Cardiac fibroblast (primary cell): ENCODE measurements at regions not wholly inside any gene's neighbourhood (a gene's known extent, or its start where the extent isn't known, plus 50 kb on each side); places are given as distances from the start of the nearest gene placed in this dataset.
"Not testable (repeated sequence)": the region's sequence is repeated elsewhere in the genome, so short reads cannot be mapped to it uniquely, and the experiment has no call there.

Experiments used
- DNase-seq, 2 donors: peaks; one replicate each; pipeline versions ENCODE4 v3.0.0 to v3.0.0-alpha.2; 2010; ENCODE audit warnings: low read depth in 2 of 2
- H3K4me3 ChIP-seq, 2 donors: replicated peaks in 1 of 2; 1 replicate in 1 of 2; 2 replicates in 1 of 2; pipeline ENCODE4 v1.5.1; 2011; ENCODE audit warnings: low read depth in 2 of 2, low read length in 2 of 2, mild to moderate bottlenecking in 2 of 2, moderate library complexity in 1 of 2
- TF ChIP-seq, protein P1 (sequence below): IDR thresholded peaks from one replicate; pipeline ENCODE4 v1.5.1; 2011; ENCODE audit warnings: low read depth, mild to moderate bottlenecking, low read length, inconsistent platforms

DNA sequence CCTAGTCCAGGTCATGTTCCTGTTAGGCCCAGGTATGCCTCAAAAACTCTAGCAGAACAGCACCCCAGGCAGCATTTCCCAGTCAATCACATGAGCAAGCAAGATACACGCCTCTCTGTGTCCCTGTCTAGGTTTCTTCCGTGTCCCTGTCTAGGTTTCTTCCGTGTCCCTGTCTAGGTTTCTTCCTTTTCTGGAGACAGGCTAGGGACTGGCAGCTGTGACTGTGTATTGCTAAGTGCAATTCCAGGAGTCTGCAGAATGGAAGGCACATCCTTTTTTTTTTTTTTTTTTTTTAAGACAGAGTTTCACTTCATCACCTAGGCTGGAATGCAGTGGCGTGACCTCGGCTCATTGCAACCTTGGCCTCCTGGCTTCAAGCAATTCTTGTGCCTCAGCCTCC lies 77.6 kb downstream of the SETD4 start:
- no peak overlapping the region for H3K4me3 ChIP-seq
- no peak for DNase-seq
- TF ChIP-seq, protein P1, sequence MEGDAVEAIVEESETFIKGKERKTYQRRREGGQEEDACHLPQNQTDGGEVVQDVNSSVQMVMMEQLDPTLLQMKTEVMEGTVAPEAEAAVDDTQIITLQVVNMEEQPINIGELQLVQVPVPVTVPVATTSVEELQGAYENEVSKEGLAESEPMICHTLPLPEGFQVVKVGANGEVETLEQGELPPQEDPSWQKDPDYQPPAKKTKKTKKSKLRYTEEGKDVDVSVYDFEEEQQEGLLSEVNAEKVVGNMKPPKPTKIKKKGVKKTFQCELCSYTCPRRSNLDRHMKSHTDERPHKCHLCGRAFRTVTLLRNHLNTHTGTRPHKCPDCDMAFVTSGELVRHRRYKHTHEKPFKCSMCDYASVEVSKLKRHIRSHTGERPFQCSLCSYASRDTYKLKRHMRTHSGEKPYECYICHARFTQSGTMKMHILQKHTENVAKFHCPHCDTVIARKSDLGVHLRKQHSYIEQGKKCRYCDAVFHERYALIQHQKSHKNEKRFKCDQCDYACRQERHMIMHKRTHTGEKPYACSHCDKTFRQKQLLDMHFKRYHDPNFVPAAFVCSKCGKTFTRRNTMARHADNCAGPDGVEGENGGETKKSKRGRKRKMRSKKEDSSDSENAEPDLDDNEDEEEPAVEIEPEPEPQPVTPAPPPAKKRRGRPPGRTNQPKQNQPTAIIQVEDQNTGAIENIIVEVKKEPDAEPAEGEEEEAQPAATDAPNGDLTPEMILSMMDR, result no peak

DNA sequence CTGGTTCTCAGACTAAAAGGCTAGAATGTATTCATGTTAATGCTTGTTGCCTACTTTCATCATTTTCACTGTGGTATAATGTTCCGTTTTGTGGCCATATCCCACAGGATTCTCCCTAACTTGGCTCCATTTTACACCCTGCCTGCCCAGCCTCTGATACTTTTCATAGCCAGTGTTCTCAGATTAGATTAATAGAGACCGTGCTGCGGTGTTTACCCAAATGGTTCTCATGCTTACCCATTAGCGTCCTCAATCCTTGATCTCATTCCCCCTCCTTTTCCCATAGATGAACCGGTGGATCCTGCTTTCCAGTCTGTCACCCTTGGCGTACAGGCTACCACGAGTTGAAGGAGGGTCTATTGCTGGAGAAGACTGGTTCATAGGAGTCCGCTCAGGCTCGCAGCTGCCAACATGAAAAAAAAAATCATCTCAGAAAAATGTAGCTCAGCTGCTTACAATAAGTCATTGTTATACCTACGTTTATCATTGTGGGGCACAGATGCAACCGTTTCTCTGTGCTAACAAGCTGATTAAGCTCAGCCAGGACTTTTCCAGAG lies 78.7 kb downstream of the SETD4 start:
- no peak overlapping the region for H3K4me3 ChIP-seq
- peak in 1 of 2 donors; percentile 4 for DNase-seq

DNA sequence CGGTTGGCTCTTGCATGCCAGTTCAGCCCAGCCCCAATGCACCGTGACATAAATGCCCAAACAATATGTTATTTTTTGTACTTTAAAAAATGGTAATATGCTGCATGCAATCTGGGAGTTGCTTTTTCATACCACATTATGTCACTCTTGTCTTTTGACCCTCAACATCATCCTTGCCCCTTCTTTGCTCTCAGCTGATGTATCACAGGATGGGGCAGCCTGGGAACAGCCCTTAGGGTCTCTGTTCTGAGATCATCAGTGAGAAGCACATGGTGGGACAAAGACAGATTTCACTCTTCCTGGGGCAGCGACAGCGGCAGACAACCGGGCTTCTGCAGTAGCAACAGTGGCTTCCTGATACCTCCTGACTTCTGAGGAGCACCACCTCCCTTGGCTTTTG lies 79.5 kb downstream of the SETD4 start:
- no peak for DNase-seq
- TF ChIP-seq, protein P1, result no peak
- no peak overlapping the region for H3K4me3 ChIP-seq

More for the DNA sequence above, 78.7 kb downstream of the SETD4 start:
- TF ChIP-seq, protein P1, result no peak

DNA sequence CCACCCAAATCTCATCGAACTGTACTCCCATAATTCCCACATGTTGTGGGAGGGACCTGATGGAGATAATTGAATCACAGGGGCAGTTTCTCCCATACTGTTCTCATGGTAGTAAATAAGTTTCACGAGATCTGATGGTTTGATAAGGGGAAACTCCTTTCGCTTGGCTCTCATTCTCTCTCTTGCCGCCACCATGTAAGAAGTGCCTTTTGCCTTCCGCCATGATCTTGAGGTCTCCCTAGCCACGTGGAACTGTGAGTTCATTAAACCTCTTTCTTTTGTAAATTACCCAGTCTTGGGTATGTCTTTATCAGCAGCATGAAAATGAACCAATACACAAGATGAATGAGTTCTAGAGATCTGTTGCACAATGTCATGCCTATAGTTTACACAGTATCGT lies 82.5 kb downstream of the SETD4 start:
- H3K4me3 ChIP-seq, DNase-seq: not testable (repeated sequence)

DNA sequence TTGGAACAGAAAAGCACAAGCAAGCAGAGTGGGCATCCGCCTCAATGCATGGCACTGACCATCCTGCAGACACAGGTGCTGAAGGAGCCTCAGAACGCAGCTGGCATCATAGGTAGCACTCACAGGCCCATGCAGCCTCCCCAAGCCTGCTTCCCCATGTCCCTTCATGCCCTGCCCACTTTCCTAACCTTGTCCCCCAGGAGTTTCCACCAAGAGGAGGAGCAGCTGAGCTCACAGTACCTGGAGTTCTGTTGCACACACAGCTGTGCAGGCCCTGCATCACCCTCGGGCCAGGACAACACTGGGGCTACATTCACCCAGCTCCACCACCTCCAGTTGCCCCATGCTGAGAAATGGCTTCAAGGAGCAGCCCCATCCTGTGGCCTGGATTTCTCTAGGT lies 83.4 kb downstream of the SETD4 start:
- DNase-seq, result no peak
- TF ChIP-seq, protein P1, result no peak
- H3K4me3 ChIP-seq, result no peak overlapping the region

DNA sequence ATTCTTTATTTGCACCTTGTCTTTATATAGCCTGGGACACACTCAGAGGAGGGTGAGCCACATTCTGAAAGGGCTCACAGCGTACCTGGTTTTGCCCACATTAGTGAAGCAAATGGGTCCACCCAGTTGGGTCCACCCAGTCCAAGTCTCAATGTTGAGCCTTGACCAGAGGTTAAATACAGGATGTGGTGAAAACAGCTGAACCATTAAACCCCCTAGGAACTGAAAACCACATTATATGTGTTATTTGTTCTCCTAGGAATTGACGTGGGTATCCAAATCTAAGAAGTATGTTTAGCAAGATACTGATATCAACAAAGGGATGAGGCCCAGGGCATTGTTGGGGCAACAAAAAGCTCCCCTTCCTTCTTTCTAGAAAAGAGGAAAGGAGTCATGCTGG lies 83.8 kb downstream of the SETD4 start:
- H3K4me3 ChIP-seq, result no peak overlapping the region
- DNase-seq, result no peak
- TF ChIP-seq, protein P1, result no peak

DNA sequence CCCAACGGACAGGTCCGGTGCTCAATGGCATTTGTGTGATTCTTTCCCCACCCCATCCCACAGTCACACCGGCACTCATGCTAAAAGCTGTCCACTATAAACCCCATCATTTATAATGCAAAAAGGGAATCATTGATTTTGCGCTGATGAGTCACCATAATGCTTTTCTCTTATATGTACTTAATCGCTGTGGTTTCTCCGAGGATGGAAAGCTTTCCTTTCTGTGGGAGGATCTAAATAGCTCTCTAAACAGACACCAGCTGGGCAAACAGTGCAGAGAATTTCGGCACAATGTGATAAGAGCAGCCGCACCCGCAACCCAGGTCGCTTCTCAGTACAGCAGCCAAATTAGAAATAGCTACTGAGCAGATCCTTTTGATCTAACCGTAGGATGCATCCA lies 85.6 kb downstream of the SETD4 start:
- DNase-seq, result peak in 1 of 2 donors; percentile 17
- TF ChIP-seq, protein P1, result no peak
- no peak overlapping the region for H3K4me3 ChIP-seq
